Activated T-helper 1 cell treated with Interleukin-2 at 50 U/mL for 16 hours (primary cell): ENCODE measurements at regions not wholly inside any gene's neighbourhood (a gene's known extent, or its start where the extent isn't known, plus 50 kb on each side); places are given as distances from the start of the nearest gene placed in this dataset.

Experiments
- DNase-seq: peaks from one replicate; pipeline ENCODE4 v3.0.0-alpha.2; 2020; ENCODE audit warnings: low read depth

DNA sequence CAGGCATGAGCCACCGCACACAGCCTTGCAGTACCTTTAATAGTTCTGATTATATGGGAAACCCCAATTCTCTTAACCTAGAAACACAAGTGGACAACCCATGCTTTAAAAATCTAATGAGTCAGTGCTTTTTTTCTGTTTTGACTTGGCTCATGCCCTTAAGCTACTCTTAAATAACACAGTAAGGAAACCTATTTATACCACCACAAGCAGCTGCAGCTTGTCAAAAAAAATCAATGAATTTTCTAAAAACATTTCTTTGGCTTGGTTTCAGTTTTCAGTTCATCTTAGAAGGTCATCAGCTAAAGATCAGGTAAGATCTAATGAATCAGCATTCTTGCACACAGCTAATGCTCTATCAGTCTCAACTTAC lies 124.1 kb upstream of the DST start:
- DNase-seq: no peak

DNA sequence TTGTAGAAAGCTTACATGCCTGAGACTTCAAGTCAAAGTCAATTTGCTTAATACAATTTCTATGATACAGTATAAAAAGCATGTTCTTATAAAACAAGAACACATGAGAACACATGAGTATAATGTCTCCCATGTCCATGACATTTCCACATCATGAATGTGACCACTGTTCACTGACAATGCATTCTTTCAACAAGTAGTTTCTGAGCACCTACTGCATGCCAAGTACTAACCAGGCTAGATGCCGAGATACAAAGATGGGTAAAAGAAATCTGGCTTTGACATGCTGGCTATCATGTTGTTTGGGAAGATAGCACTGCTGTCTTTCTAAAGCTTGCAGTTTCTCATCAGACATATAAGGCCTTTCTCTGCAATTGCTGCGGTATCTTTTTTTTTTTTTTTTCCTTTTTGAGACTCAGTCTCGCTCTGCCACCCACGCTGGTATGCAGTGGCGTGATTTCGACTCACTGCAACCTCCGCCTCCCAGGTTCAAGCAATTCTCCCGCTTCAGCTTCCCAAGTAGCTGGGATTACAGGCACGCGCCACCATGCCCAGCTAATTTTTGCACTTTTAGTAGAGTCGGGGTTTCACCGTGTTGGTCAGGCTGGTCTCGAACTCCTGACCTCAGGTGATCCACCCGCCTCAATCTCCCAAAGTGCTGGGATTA lies 123.6 kb upstream of the DST start:
- no peak for DNase-seq

DNA sequence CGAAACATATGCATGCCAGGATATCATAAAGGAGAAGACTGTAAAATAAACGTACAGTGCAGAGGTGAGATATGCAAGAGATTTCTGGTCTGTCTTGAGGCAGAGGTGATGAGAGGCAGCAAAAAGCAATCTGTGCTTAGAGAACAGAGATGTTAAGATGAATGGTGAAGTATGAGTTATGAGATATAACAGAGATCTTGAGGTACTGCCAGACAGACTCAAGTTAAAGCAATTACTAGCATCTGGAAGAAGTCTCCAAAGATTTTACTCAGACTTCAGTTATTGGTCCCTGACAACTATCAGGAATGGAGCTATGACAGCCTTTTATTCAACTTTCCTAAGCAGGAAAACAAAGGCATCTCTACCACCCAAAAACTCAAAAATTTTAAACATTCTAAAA lies 122.8 kb upstream of the DST start:
- no peak for DNase-seq

DNA sequence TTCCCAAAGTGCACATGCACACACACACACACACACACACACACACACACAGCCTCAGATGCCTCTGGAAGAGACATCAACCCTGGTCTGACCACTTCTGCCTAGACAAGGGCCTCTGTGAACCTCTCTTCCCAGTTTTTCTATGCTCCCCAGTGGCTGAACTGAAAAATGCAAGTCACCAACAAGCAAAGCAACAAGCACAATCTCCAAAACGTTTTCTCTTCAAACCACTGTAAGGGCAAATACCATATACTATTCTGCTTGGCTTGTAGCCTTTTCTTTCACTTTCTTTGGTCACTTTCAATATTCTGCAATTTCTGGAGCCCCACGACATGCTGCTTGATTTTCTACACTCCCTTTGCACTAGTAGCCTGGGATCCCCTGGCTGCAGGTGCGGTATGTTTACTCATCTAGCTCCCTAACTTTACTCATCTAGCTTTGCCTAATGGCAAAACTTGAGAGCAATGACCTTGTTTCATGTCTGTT lies 121.4 kb upstream of the DST start:
- DNase-seq: no peak

DNA sequence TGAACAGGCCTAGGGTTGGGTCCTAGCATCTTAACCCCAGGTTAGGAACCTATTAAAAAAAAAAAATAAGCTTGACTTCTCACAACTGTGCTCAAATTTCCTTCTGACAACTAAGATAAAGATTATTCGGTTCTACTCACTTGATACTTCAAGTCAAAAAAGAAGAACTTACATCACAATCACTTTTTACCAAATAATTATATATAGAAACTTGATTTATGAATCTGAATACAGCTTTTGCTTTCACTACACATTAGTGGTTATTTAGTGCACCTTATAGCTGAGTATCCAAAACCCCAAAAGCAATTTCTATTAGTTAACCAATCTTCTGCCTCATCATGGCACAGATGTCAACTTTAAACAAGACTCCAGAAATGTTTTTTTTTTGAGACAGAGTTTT lies 119.0 kb upstream of the DST start:
- DNase-seq: no peak

DNA sequence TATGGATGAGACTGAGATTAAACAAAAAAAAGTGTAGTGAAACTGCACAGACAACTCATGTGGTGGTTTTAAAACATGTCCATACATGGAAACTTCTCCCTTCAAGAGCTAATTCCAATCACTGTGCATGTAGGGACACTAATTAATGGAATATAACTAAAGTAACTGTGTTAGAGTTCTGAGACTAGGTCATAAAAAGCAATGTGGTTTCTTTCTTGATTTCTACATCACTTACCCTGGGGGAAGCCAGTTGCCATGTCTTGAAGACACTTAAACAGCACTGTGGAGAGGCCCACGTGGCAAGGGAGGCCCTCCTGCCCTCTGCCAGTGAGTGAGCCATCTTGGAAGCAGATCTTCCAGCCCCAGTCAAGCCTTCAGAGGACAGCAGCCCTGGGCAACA lies 118.2 kb upstream of the DST start:
- no peak for DNase-seq

DNA sequence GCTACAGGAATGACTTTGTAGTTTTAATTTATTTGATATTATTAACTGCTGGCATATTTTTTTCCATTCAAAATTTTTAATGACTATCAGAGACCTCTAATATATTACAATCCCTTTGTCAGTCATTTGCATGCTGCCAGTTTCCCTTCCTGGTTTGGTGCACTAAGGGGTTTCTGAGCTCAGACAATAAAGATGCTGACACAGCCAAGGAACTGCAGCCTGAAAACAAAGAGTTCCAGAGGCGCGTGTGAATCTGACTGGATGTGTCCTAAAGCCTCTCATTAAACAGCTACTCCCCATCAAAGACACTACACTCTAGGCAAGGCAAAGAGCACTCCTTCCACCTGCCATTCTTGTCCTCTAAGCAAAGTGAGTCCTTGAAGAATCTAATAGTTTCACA lies 116.8 kb upstream of the DST start:
- no peak for DNase-seq

DNA sequence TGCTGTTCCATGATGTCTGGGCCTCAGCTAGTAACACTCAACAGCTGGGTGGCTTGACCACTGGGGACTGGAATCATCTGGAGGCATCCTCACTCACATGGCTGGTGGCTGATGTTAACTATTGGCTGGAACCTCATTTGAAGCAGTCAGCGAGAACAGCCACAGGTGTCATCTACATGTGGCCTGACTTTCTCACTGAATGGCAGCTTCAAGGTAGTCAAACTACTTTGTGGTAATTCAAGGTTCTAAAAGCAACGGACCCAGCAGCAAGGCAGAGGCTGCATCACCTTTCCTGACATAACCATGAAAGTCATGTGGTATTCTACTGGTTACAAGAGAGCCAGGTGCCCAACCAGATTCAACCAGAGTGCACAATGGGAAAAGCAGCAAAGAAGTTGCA lies 115.9 kb upstream of the DST start:
- no peak for DNase-seq

DNA sequence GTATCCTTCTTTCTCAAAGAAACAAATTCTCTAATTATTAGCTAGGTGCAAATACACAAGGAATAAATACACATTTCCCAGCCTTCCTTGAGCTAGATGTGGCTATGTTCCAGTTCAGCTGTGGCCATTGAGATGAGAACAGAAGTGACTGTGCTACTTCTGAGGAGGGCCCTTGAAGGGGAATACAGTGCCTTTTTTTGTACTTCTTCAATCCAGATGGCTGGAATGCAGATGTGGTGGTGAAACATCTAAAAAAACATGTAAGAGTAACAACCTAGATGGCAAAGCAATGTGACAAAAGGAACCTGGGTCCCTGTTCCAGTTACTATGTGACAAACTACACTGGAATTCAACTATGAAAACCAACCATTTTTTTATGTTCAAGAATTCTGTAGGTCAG lies 115.4 kb upstream of the DST start:
- no peak for DNase-seq

DNA sequence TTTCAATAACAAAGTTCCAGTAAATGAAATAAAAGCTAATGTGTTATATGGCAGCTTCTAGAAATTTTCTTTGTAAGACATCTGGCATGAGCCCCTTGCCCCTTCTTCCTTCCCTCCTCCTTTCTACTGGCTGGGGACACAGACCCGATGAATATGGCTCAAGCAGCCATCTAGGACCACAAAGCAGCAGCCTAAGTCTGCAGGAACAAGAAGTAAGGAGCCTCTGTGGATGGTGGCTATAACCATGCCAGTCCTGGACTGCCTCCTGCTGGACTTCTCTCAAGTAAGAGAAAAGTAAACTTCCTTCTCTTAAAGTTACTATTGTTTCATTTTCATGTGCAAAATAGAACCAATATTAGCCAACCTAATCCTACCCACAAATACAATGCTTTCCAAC lies 114.9 kb upstream of the DST start:
- no peak for DNase-seq

DNA sequence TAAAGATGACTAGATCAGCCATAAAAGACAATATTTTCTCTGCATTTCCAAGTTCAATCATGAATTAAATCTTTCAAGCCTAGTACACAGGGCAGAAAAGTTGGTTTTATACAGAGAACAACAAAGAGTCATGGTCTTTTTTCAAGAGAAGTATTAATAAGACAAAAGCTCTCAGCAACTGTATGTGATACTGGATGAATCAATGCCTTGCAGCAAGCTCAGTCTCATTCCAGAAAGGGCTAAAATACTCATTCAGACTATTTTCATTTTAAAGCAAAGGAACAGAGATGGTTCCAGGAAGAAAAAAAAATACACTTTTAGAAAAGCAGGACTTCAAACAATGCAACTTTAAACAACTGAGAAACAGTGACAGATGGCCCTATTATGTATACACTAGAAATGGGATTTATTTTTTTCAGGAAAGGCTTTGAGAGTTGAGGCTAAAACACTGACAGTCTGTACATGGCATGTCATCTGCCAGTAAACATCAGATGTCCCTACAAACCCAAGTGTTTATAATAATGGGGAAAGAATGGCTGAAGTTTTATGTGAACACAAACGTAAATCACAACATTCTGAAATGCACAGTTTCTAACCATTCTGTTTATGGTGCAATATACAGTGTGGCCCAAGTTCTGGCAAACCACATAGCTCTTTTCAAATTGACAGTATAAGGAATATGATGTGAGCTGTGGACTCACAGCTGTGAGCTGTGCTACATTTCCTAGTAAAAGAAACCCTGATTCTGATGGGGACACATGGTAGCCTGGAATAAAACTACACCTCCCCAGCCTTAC lies 114.3 kb upstream of the DST start:
- DNase-seq: no peak

DNA sequence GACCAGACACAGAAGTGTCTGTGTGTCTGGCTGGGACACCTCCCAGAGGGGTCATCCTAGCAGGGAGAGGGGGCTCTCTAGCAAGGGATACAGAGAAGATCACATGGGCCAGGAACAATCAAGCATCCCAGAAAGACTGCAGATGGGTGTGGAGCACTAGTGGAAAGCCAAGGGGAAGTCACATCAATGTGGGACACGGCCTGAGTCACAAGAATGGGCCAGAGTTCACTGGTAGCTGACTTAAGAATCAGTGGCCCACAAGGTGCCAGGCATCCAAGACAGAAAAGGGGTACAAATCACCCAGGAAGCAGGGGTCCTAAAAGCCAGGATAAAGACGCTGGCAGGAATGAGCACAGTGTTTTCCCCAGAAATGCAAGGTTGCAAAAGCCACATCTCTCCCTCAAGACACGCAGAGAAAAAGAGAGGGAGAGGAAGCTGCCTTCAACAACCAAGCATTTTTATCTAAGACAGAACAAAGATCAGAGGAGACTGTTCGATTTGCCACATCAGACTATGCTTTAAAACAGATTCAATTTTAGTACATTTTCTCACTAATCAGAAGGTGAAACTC lies 113.6 kb upstream of the DST start:
- DNase-seq: no peak

DNA sequence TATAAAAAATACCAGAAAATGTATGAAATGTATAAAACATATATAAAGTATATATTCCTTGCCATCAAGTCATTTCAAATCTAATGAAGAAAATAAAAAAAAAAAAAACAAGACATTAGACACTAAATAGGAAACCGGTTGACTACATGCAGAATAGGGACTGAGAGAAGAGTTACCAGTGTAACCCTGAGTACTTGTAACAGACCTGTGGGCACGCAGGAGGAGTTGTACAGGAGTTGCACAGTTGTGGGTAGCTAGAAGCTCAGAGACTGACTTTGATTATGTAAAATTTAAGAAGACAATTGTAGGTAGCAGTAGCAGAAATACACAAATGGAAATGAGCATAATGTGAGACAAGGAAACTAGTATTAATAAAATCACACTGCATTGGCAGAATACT lies 112.4 kb upstream of the DST start:
- no peak for DNase-seq

DNA sequence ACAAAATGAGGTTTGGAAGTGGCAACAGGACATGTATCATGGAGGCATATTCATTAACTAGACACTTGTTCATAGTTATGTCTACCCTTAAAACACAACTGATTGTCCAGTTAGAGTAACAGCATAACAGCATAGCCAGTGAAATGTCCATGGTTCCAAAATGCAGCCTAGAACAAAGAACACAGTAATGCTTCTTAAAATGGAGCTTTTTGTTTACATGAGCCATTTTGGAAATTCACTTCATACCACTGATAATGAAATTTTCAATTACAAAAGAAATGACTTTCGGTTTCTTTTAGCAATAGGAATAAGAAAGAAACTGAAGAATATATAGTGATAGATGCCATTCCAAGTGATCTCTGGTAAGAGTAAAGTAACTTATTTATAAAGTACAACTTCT lies 111.1 kb upstream of the DST start:
- no peak for DNase-seq

DNA sequence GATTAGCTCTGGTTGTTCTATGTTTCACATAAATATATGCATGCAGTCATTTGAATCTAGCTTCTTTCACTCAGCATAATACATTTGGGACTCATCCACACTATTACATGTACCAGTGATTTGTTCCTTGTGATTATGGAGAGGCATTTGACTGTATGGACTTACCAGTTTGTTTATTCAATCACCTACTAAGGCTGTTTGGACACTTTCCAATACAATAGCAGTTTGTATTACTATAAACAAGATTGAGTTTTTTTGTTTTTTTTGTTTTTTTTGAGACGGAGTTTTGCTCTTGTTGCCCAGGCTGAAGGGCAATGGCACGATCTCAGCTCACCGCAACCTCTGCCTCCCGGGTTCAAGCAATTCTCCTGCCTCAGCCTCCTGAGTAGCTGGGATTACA lies 109.8 kb upstream of the DST start:
- DNase-seq: no peak

DNA sequence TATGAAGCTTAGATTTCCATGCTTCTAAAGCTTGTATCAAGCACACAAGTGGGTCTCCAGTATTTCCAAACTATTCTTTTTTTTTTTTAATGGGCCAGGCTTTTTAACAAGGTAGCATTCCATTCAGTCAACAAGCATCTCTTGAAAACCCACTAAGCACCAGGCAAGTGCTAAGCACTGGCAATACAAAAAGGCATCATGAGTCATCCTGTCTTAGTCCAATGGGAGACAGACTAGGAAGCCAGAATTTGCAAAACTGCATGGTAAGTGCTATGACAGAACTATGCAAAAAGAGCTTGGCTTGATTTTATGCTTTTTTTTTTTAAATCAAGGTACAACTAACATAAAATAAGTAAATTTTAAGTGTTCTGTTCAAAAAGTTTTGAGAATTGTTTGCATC lies 109.3 kb upstream of the DST start:
- DNase-seq: no peak

DNA sequence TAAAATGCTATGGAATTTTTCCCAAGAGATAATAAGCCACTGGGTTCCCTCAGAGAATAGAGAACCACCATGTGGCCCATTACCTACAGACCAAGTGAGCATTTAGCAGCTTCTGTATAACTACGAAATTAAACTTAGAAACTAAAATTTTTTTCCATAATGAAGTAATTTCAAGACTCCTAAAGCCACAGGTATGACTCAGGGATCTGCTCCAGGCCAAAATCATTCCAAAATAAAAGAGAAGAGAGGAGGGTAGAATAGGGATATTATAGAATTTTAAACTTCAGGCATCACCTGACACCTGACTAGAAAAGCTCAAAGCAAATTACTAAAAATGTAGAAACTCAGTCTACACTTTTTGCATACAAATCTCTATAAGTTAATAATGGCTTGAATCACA lies 108.9 kb upstream of the DST start:
- no peak for DNase-seq

DNA sequence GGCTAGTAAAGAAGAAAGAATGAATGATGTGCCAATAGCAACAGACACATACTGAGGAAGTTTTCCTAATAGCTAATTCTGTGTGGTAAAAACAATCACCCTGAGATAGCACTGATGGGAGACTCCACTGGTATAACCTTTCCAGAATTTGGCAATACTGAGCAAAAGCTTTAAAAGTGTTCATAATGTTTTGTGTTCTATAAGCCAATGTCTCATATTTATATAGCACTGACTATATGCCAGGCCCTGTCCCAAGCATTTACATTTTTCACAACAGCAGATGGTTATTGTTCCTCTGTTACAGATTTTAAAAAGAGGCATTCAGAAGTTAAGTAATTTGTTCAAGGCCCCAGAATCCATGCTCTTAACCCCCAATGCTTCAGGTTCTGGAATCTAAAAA lies 108.0 kb upstream of the DST start:
- no peak for DNase-seq

DNA sequence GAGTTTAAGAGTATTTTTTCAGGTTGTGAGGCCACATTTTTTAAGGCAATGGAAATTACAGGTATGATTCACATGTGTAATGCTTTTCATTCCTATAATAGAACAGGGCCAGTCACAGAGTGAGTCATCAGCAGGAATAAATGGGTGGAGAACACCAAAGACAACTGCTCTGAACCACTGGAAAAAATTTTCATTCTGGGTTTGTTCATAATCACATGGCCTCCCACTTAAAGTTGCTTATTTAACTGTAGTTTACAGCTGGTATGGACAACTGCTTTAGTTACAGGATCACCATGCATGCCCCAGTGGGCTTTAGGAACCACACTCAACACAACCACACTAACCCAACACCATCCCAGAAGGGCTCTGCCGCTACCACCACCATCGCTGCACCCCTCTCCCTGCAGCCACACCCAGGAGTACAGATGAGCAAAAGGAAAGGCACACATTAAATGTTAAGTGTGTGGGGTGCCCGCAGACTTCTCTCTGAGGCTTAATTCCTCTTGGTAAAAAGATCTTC lies 107.0 kb upstream of the DST start:
- DNase-seq: no peak

DNA sequence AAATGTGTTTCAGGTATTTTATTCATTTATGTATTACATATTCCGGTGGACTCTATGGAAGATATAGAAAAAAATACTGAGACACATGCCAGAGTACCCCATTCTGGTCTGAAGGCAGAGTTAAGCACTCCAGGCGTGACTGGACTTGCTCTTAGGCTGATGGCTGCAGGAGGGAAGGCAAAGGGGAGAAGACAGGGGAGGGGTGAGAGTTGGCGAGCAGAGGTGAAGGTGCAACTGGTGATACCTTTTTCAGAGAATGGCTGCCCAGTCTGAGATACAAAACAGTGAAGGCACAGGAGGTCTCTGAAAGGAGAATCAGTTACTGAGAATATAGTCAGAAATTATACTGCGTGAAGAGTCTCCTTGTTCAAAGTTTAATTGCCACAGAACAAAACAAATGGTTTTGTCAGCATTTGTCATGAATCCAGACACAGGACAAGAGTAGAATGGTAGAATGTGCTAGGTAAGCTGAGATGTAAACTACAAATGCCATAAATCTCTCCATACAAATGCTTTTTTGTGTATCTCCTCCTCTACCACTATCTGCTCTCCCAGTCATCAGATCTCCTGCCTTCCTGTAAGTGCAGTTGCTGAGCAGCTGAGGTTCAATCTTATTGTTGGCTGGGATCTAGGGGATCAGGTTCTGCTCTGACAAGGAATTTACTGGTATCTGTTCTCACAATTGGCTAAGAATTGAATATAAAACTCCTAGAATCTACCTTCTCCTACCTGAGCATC lies 104.2 kb upstream of the DST start:
- no peak for DNase-seq

DNA sequence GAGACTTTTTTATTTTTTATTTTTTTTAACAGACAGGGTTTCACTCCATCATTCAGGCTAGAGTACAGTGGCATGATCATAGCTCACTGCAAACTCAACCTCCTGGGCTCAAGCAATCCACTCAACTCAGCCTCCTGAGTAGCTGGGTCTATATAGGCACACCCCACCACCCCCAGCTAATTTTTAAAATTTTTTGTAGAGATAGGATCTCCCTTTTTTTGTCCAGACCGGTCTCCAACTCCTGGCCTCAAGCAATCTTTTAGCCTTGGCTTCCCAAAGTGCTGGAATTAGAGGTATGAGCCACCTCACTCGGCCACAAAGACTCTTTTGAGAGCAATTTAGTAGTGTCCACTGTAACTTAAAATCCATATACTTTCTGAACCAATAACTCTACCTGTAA lies 103.3 kb upstream of the DST start:
- no peak for DNase-seq

DNA sequence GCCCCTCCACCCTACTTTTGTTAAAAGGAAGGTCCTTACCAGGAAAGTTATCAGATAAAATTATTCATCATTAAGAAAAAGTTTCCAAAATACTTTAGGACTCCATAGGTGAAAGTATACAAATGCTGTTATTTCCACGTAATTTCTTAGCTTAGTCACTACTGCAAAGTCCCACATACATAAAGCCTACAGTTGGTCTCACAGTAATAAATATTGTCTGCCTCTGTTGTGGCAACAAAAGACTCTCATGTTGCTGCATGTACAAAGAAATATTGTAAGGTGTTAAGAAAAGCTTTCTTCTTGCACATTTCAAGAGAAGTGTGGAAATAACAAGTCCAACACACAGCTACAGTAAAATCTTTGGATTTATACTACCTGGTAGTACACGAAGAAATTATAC lies 102.4 kb upstream of the DST start:
- DNase-seq: no peak

DNA sequence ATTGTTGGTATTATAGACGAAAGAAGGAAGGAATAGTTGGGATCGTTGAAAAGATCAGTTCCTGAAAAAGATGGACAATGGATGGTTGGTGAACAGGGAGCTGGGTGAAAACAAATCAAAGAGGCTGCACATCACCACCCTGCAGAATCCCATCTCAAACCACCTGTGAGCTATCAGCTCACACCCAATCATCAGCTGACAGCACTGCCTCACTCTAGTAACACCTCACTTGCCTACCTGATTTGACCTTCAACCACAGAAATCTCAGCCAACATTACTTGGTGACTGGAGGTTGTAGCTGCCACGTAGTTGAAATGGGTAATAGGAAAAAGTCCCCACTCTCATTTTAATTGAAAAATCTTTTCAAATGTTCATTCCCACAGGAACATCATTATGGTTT lies 101.8 kb upstream of the DST start:
- no peak for DNase-seq
